ENCODE measurements at regions not wholly inside any gene's neighbourhood (a gene's known extent, or its start where the extent isn't known, plus 50 kb on each side); places are given as distances from the start of the nearest gene placed in this dataset.

- no peak for TF ChIP-seq CTCF (tag by site-specific recombination; IDR thresholded peaks at IDR 0.05)
- no peak for TF ChIP-seq ELK4 (IDR thresholded peaks at IDR 0.05; ENCODE audit: borderline replicate concordance, low read depth, low read length)
- no peak for TF ChIP-seq REST (tag by site-specific recombination; IDR thresholded peaks at IDR 0.05)
Observed at GRCh38 chr13:106355866-106356265, 179.6 kb downstream of the EFNB2 start.
